ENCODE measurements at regions not wholly inside any gene's neighbourhood (a gene's known extent, or its start where the extent isn't known, plus 50 kb on each side); places are given as distances from the start of the nearest gene placed in this dataset.

GRCh38 chr12:112607427-112607826, 184.1 kb upstream of the RPH3A start:
- TF ChIP-seq, protein P1, sequence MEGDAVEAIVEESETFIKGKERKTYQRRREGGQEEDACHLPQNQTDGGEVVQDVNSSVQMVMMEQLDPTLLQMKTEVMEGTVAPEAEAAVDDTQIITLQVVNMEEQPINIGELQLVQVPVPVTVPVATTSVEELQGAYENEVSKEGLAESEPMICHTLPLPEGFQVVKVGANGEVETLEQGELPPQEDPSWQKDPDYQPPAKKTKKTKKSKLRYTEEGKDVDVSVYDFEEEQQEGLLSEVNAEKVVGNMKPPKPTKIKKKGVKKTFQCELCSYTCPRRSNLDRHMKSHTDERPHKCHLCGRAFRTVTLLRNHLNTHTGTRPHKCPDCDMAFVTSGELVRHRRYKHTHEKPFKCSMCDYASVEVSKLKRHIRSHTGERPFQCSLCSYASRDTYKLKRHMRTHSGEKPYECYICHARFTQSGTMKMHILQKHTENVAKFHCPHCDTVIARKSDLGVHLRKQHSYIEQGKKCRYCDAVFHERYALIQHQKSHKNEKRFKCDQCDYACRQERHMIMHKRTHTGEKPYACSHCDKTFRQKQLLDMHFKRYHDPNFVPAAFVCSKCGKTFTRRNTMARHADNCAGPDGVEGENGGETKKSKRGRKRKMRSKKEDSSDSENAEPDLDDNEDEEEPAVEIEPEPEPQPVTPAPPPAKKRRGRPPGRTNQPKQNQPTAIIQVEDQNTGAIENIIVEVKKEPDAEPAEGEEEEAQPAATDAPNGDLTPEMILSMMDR (conservative IDR thresholded peaks at IDR 0.05; ENCODE audit: low read length): no peak
- TF ChIP-seq EZH2phosphoT487 (IDR thresholded peaks at IDR 0.05; ENCODE audit: borderline replicate concordance): no peak
- no peaks in the 10 kb centered on the region for H3K79me2 ChIP-seq (ENCODE audit: insufficient read depth, low read length)
- H3K9me2 ChIP-seq (replicated peaks; ENCODE audit: low read depth, low read length): no peaks in the 10 kb centered on the region
- H3K4me1 ChIP-seq (ENCODE audit: insufficient read depth, low read length, poor library complexity, severe bottlenecking): no peaks in the 10 kb centered on the region
- no peaks in the 10 kb centered on the region for H3K9me3 ChIP-seq (ENCODE audit: insufficient read depth, low read depth, low read length)
- H3K4me3 ChIP-seq (ENCODE audit: low read length, poor library complexity, severe bottlenecking): no peak overlapping the region
- H3K36me3 ChIP-seq (ENCODE audit: insufficient read depth, low read length): no peaks in the 10 kb centered on the region
- no peak overlapping the region for H2AFZ ChIP-seq (ENCODE audit: low read length)
- no peak overlapping the region for H3K4me2 ChIP-seq (ENCODE audit: low read depth, low read length, poor library complexity, severe bottlenecking)
- H4K20me1 ChIP-seq (ENCODE audit: insufficient read depth, low read length, poor library complexity, severe bottlenecking): no peaks in the 10 kb centered on the region
- no peak overlapping the region for H3K9ac ChIP-seq (ENCODE audit: low read depth, low read length, poor library complexity, severe bottlenecking)
- no peaks in the 10 kb centered on the region for H3F3A ChIP-seq (ENCODE audit: low read depth)
- no peaks in the 10 kb centered on the region for H3K27me3 ChIP-seq (ENCODE audit: insufficient read depth, low read length, poor library complexity, severe bottlenecking)

DNA sequence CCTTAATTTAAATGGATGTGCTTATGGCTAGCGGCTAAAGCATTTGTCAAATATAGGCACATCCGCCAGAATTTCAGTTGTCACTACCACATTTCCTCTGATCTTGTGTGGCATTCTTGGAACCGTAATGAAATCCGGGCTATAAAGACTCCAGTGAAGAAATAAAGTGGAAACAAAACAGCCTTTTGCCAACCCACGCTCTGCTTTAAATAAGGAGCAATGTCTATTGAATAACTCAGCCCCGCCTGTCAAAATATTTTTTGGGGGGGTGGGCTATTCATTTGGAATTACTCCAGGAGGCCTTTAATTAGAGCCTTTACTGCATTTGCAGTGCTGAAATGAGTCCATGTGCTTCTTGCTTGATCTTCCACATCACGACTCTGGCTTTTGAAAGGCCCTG, 179.6 kb upstream of the RPH3A start:
- H3K27me3 ChIP-seq (ENCODE audit: insufficient read depth, low read length, poor library complexity, severe bottlenecking): no peaks in the 10 kb centered on the region
- H3K4me1 ChIP-seq (ENCODE audit: insufficient read depth, low read length, poor library complexity, severe bottlenecking): no peaks in the 10 kb centered on the region
- H2AFZ ChIP-seq (ENCODE audit: low read length): no peak overlapping the region
- TF ChIP-seq, protein P1 (conservative IDR thresholded peaks at IDR 0.05; ENCODE audit: low read length): no peak
- TF ChIP-seq EZH2phosphoT487 (IDR thresholded peaks at IDR 0.05; ENCODE audit: borderline replicate concordance): no peak
- H3K4me2 ChIP-seq (ENCODE audit: low read depth, low read length, poor library complexity, severe bottlenecking): no peak overlapping the region
- H3K4me3 ChIP-seq (ENCODE audit: low read length, poor library complexity, severe bottlenecking): no peak overlapping the region
- H3K9me2 ChIP-seq (replicated peaks; ENCODE audit: low read depth, low read length): no peaks in the 10 kb centered on the region
- no peak overlapping the region for H3K9ac ChIP-seq (ENCODE audit: low read depth, low read length, poor library complexity, severe bottlenecking)
- no peaks in the 10 kb centered on the region for H4K20me1 ChIP-seq (ENCODE audit: insufficient read depth, low read length, poor library complexity, severe bottlenecking)
- H3K9me3 ChIP-seq (ENCODE audit: insufficient read depth, low read depth, low read length): no peaks in the 10 kb centered on the region
- H3F3A ChIP-seq (ENCODE audit: low read depth): no peaks in the 10 kb centered on the region
- H3K36me3 ChIP-seq (ENCODE audit: insufficient read depth, low read length): no peaks in the 10 kb centered on the region
- no peaks in the 10 kb centered on the region for H3K79me2 ChIP-seq (ENCODE audit: insufficient read depth, low read length)

GRCh38 chr12:112615196-112615595, 176.4 kb upstream of the RPH3A start:
- Histone ChIP-seq H3K79me2 (ENCODE audit: insufficient read depth, low read length) (no peaks in the 10 kb centered on the region), H3K4me2 (ENCODE audit: low read depth, low read length, poor library complexity, severe bottlenecking) (no peak overlapping the region), H3K36me3 (ENCODE audit: insufficient read depth, low read length) (no peaks in the 10 kb centered on the region), H4K20me1 (ENCODE audit: insufficient read depth, low read length, poor library complexity, severe bottlenecking) (no peaks in the 10 kb centered on the region), H3K9me2 (replicated peaks; ENCODE audit: low read depth, low read length) (no peaks in the 10 kb centered on the region), H3F3A (ENCODE audit: low read depth) (no peaks in the 10 kb centered on the region), H3K9ac (ENCODE audit: low read depth, low read length, poor library complexity, severe bottlenecking) (no peak overlapping the region), H3K4me3 (ENCODE audit: low read length, poor library complexity, severe bottlenecking) (no peak overlapping the region), H3K27me3 (ENCODE audit: insufficient read depth, low read length, poor library complexity, severe bottlenecking) (no peaks in the 10 kb centered on the region), H2AFZ (ENCODE audit: low read length) (no peak overlapping the region), H3K9me3 (ENCODE audit: insufficient read depth, low read depth, low read length) (no peaks in the 10 kb centered on the region), H3K4me1 (ENCODE audit: insufficient read depth, low read length, poor library complexity, severe bottlenecking) (no peaks in the 10 kb centered on the region)
- TF ChIP-seq EZH2phosphoT487 (IDR thresholded peaks at IDR 0.05; ENCODE audit: borderline replicate concordance): no peak
- TF ChIP-seq, protein P1 (conservative IDR thresholded peaks at IDR 0.05; ENCODE audit: low read length): no peak
